HUES64 (cell line): ENCODE measurements at regions not wholly inside any gene's neighbourhood (a gene's known extent, or its start where the extent isn't known, plus 50 kb on each side); places are given as distances from the start of the nearest gene placed in this dataset.
"Not testable (repeated sequence)": the region's sequence is repeated elsewhere in the genome, so short reads cannot be mapped to it uniquely, and the experiment has no call there.

Source experiments
- H3K27ac ChIP-seq: 2 replicates; pipeline ENCODE4 v1.7.0; 2013; ENCODE audit warnings: low read depth, low read length, inconsistent platforms
- H3K27me3 ChIP-seq: 2 replicates; pipeline ENCODE4 v1.6.1; 2013; ENCODE audit warnings: mild to moderate bottlenecking, low read length; ENCODE audit not compliant: insufficient read depth
- H3K36me3 ChIP-seq: 2 replicates; pipeline ENCODE4 v1.6.1; 2013; ENCODE audit warnings: mild to moderate bottlenecking, low read length; ENCODE audit not compliant: insufficient read depth
- H3K4me1 ChIP-seq: 2 replicates; pipeline ENCODE4 v1.6.1; 2013; ENCODE audit warnings: mild to moderate bottlenecking, low read length, moderate library complexity; ENCODE audit not compliant: insufficient read depth
- H3K4me3 ChIP-seq: 2 replicates; pipeline ENCODE4 v1.5.1; 2013; ENCODE audit warnings: mild to moderate bottlenecking, low read length, moderate library complexity
- H3K9ac ChIP-seq: 2 replicates; pipeline ENCODE4 v1.6.1; 2013; ENCODE audit warnings: mild to moderate bottlenecking, low read depth, low read length
- H3K9me3 ChIP-seq: 2 replicates; pipeline ENCODE4 v1.6.1; 2013; ENCODE audit warnings: low read depth, low read length; ENCODE audit not compliant: insufficient read depth
- WGBS: fragments of 150-250, 120-280 bp; methylation state at CpG from one replicate; pipeline ENCODE4 v1.1.7; 2013; ENCODE audit warnings: missing lambda C conversion rate; 5-methylcytosine and 5-hydroxymethylcytosine counted together

GRCh38 chr2:186339716-186340115 lies 146.3 kb upstream of the ZC3H15 start:
- 88% methylated on average over 1 of the region's 1 CpG for WGBS
- no peak overlapping the region for H3K27ac ChIP-seq
- H3K4me3 ChIP-seq = no peak overlapping the region
- no peaks in the 10 kb centered on the region for H3K9me3 ChIP-seq
- no peaks in the 10 kb centered on the region for H3K4me1 ChIP-seq
- H3K36me3 ChIP-seq = no peaks in the 10 kb centered on the region
- H3K27me3 ChIP-seq = no peaks in the 10 kb centered on the region
- H3K9ac ChIP-seq = no peak overlapping the region

- Histone ChIP-seq H3K36me3 (no peaks in the 10 kb centered on the region), H3K4me1 (peaks cover 6% of the 10 kb centered on the region; the same call in 1 of the 2 replicates), H3K9me3 (no peaks in the 10 kb centered on the region), H3K4me3 (no peak overlapping the region), H3K9ac (no peak overlapping the region), H3K27me3 (no peaks in the 10 kb centered on the region), H3K27ac (no peak overlapping the region)
- 100% methylated on average over 1 of the region's 1 CpG for WGBS
These were observed 144.0 kb upstream of the ZC3H15 start for GRCh38 chr2:186342029-186342428.

GRCh38 chr2:186345745-186346144 lies 140.3 kb upstream of the ZC3H15 start:
- no peak overlapping the region for H3K9ac ChIP-seq
- WGBS = 79% methylated on average over 3 of the region's 5 CpGs
- H3K4me1 ChIP-seq = peaks cover 6% of the 10 kb centered on the region; the same call in 1 of the 2 replicates
- H3K9me3 ChIP-seq = no peaks in the 10 kb centered on the region
- H3K4me3 ChIP-seq = no peak overlapping the region
- H3K36me3 ChIP-seq = no peaks in the 10 kb centered on the region
- no peaks in the 10 kb centered on the region for H3K27me3 ChIP-seq
- no peak overlapping the region for H3K27ac ChIP-seq

GRCh38 chr2:186346216-186346615 lies 139.8 kb upstream of the ZC3H15 start:
- H3K27ac ChIP-seq = no peak overlapping the region
- H3K9me3 ChIP-seq = no peaks in the 10 kb centered on the region
- no peaks in the 10 kb centered on the region for H3K36me3 ChIP-seq
- no peak overlapping the region for H3K4me3 ChIP-seq
- peaks cover 6% of the 10 kb centered on the region; the same call in 1 of the 2 replicates for H3K4me1 ChIP-seq
- no peak overlapping the region for H3K9ac ChIP-seq
- H3K27me3 ChIP-seq = no peaks in the 10 kb centered on the region

GRCh38 chr2:186347472-186347871 lies 138.6 kb upstream of the ZC3H15 start:
- no peaks in the 10 kb centered on the region for H3K27me3 ChIP-seq
- H3K4me1 ChIP-seq = peaks cover 6% of the 10 kb centered on the region; the same call in 1 of the 2 replicates
- no peak overlapping the region for H3K4me3 ChIP-seq
- no peak overlapping the region for H3K27ac ChIP-seq
- no peak overlapping the region for H3K9ac ChIP-seq
- no peaks in the 10 kb centered on the region for H3K36me3 ChIP-seq
- H3K9me3 ChIP-seq = no peaks in the 10 kb centered on the region

- no peaks in the 10 kb centered on the region for H3K27me3 ChIP-seq
- peaks cover 6% of the 10 kb centered on the region; the same call in 1 of the 2 replicates for H3K4me1 ChIP-seq
- WGBS = 100% methylated on average over 1 of the region's 1 CpG
- no peak overlapping the region for H3K27ac ChIP-seq
- H3K9ac ChIP-seq = no peak overlapping the region
- H3K9me3 ChIP-seq = 0 out of 2 replicates have a peak, but pooled peaks cover 1% of the 10 kb centered on the region
- no peak overlapping the region for H3K4me3 ChIP-seq
- H3K36me3 ChIP-seq = no peaks in the 10 kb centered on the region
These were observed 137.9 kb upstream of the ZC3H15 start for GRCh38 chr2:186348200-186348599.

- Histone ChIP-seq H3K27ac (no peak overlapping the region), H3K27me3 (no peaks in the 10 kb centered on the region), H3K4me1 (peaks cover 6% of the 10 kb centered on the region; the same call in 1 of the 2 replicates), H3K36me3 (no peaks in the 10 kb centered on the region), H3K9me3 (peaks cover 14% of the 10 kb centered on the region), H3K4me3 (no peak overlapping the region), H3K9ac (no peak overlapping the region)
- WGBS = 92% methylated on average over 2 of the region's 2 CpGs
These were observed 136.6 kb upstream of the ZC3H15 start for GRCh38 chr2:186349508-186349907.

GRCh38 chr2:186354160-186354559 lies 131.9 kb upstream of the ZC3H15 start:
- not testable (repeated sequence) for H3K9ac ChIP-seq, H3K27ac ChIP-seq, H3K4me1 ChIP-seq, H3K27me3 ChIP-seq, H3K36me3 ChIP-seq, H3K4me3 ChIP-seq
- H3K9me3 ChIP-seq = peaks cover 21% of the 10 kb centered on the region
- WGBS = 92% methylated on average over 3 of the region's 3 CpGs

- no peaks in the 10 kb centered on the region for H3K36me3 ChIP-seq
- H3K4me3 ChIP-seq = no peak overlapping the region
- 93% methylated on average over 1 of the region's 1 CpG for WGBS
- no peak overlapping the region for H3K27ac ChIP-seq
- H3K9ac ChIP-seq = no peak overlapping the region
- no peaks in the 10 kb centered on the region for H3K27me3 ChIP-seq
- H3K4me1 ChIP-seq = no peaks in the 10 kb centered on the region
- no peaks in the 10 kb centered on the region for H3K9me3 ChIP-seq
These were observed 120.7 kb upstream of the ZC3H15 start for GRCh38 chr2:186365406-186365805.

GRCh38 chr2:186379052-186379451 lies 107.0 kb upstream of the ZC3H15 start:
- 96% methylated on average over 3 of the region's 3 CpGs for WGBS

GRCh38 chr2:186380805-186381204 lies 105.3 kb upstream of the ZC3H15 start:
- Histone ChIP-seq H3K27me3 (no peaks in the 10 kb centered on the region), H3K9me3 (peaks cover 11% of the 10 kb centered on the region), H3K36me3 (no peaks in the 10 kb centered on the region), H3K27ac (no peak overlapping the region), H3K4me1 (no peaks in the 10 kb centered on the region), H3K4me3 (no peak overlapping the region), H3K9ac (no peak overlapping the region)
- WGBS = 80% methylated on average over 1 of the region's 2 CpGs

More at GRCh38 chr2:186379052-186379451, 107.0 kb upstream of the ZC3H15 start:
- Histone ChIP-seq H3K27me3 (no peaks in the 10 kb centered on the region), H3K36me3 (no peaks in the 10 kb centered on the region), H3K9me3 (no peaks in the 10 kb centered on the region), H3K4me1 (no peaks in the 10 kb centered on the region), H3K27ac (no peak overlapping the region), H3K9ac (no peak overlapping the region), H3K4me3 (no peak overlapping the region)

GRCh38 chr2:186381573-186381972 lies 104.5 kb upstream of the ZC3H15 start:
- no peak overlapping the region for H3K9ac ChIP-seq
- H3K27ac ChIP-seq = no peak overlapping the region
- H3K27me3 ChIP-seq = no peaks in the 10 kb centered on the region
- H3K36me3 ChIP-seq = no peaks in the 10 kb centered on the region
- peaks cover 18% of the 10 kb centered on the region for H3K9me3 ChIP-seq
- no peak overlapping the region for H3K4me3 ChIP-seq
- 95% methylated on average over 13 of the region's 13 CpGs for WGBS
- H3K4me1 ChIP-seq = no peaks in the 10 kb centered on the region
